ENCODE measurements at regions not wholly inside any gene's neighbourhood (a gene's known extent, or its start where the extent isn't known, plus 50 kb on each side); places are given as distances from the start of the nearest gene placed in this dataset.
A peak's percentile ranks its signal among the peaks of the same experiment; 100 is the strongest.

- TF ChIP-seq POLR2A (IDR thresholded peaks at IDR 0.05) (no peak), CTCF (IDR thresholded peaks at IDR 0.05) (no peak)
- Histone ChIP-seq H3K36me3 (replicated peaks in 1 of 2) (no peaks in the 10 kb centered on the region), H3K4me3 (no peak overlapping the region), H3K4me1 (replicated peaks in 1 of 2) (no peaks in the 10 kb centered on the region), H3K27me3 (no peaks in the 10 kb centered on the region), H3K27ac (no peak overlapping the region), H3K9me3 (replicated peaks in 1 of 3) (no peaks in the 10 kb centered on the region)
- 7 to 16% (median 13%) methylated on average over 3 of the region's 3 CpGs for WGBS, 4 donors
- DNase-seq, result peak in 4 of 7 donors; percentile 15 to 57 (median 46)
- intact Hi-C loops (cut with DNase I), result no loop called here
Observed at GRCh38 chr13:104837756-104838155, 1697.7 kb downstream of the EFNB2 start.

- no peak for DNase-seq
- no peaks in the 10 kb centered on the region for H3K36me3 ChIP-seq (replicated peaks in 1 of 2)
Observed at GRCh38 chr13:104833221-104833620, 1702.2 kb downstream of the EFNB2 start.

GRCh38 chr13:104832231-104832630 lies 1703.2 kb downstream of the EFNB2 start:
- intact Hi-C loops (cut with DNase I), result no loop called here
- no peaks in the 10 kb centered on the region for H3K9me3 ChIP-seq (replicated peaks in 1 of 3)
- no peaks in the 10 kb centered on the region for H3K4me1 ChIP-seq (replicated peaks in 1 of 2)
- DNase-seq, result no peak
- no peak overlapping the region for H3K27ac ChIP-seq
- H3K4me3 ChIP-seq, result no peak overlapping the region
- no peaks in the 10 kb centered on the region for H3K27me3 ChIP-seq
- no peaks in the 10 kb centered on the region for H3K36me3 ChIP-seq (replicated peaks in 1 of 2)
- 58 to 77% (median 68%) methylated on average over 4 of the region's 4 CpGs for WGBS, 4 donors
- TF ChIP-seq CTCF (IDR thresholded peaks at IDR 0.05), result no peak
- no peak for TF ChIP-seq POLR2A (IDR thresholded peaks at IDR 0.05)

More at GRCh38 chr13:104833221-104833620, 1702.2 kb downstream of the EFNB2 start:
- intact Hi-C loops (cut with DNase I), result no loop called here
- Histone ChIP-seq H3K27me3 (no peaks in the 10 kb centered on the region), H3K4me1 (replicated peaks in 1 of 2) (no peaks in the 10 kb centered on the region), H3K9me3 (replicated peaks in 1 of 3) (no peaks in the 10 kb centered on the region), H3K4me3 (no peak overlapping the region), H3K27ac (no peak overlapping the region)
- 76 to 84% (median 78%) methylated on average over 1 of the region's 1 CpG for WGBS, 4 donors
- TF ChIP-seq CTCF (IDR thresholded peaks at IDR 0.05) (no peak), POLR2A (IDR thresholded peaks at IDR 0.05) (no peak)

GRCh38 chr13:104831831-104832230 lies 1703.6 kb downstream of the EFNB2 start:
- no peaks in the 10 kb centered on the region for H3K27me3 ChIP-seq
- no peaks in the 10 kb centered on the region for H3K4me1 ChIP-seq (replicated peaks in 1 of 2)
- H3K4me3 ChIP-seq, result no peak overlapping the region
- 77 to 83% (median 82%) methylated on average over 6 of the region's 6 CpGs for WGBS, 4 donors
- intact Hi-C loops (cut with DNase I), result no loop called here
- no peak overlapping the region for H3K27ac ChIP-seq
- no peaks in the 10 kb centered on the region for H3K36me3 ChIP-seq (replicated peaks in 1 of 2)
- no peaks in the 10 kb centered on the region for H3K9me3 ChIP-seq (replicated peaks in 1 of 3)
- no peak for DNase-seq
- no peak for TF ChIP-seq CTCF (IDR thresholded peaks at IDR 0.05)
- TF ChIP-seq POLR2A (IDR thresholded peaks at IDR 0.05), result no peak
